WTC11 (cell line): ENCODE measurements at regions not wholly inside any gene's neighbourhood (a gene's known extent, or its start where the extent isn't known, plus 50 kb on each side); places are given as distances from the start of the nearest gene placed in this dataset.

Experiments used
- ATAC-seq: fragments of 200-7000 bp; cut with Tn5 transposase; 2 replicates; pipeline ENCODE4 v1.10.0; 2021; ENCODE audit warnings: mild to moderate bottlenecking, moderate library complexity
- CTCF ChIA-PET: fragments of 300-600 bp; sonication (Branson Sonifier 250); formaldehyde crosslinking; loops from one replicate; lab custom pipeline; 2021; ENCODE audit warnings: antibody characterized with exemption; lab: Charles Lee
- POLR2A ChIA-PET: fragments of 350-600 bp; sonication (Branson Sonifier 250); formaldehyde crosslinking; loops from one replicate; lab custom pipeline; 2021; ENCODE audit warnings: antibody characterized with exemption; lab: Charles Lee
- DNase-seq: peaks from one replicate; pipeline ENCODE4 v3.0.0; 2021; ENCODE audit warnings: low spot score
- H3K27ac Mint-ChIP-seq: 2 replicates; pipeline ENCODE4 v1.8.0; 2021; ENCODE audit warnings: mixed read lengths
- H3K27me3 Mint-ChIP-seq: 2 replicates; pipeline ENCODE4 v1.8.0; 2021; ENCODE audit warnings: low read depth, mild to moderate bottlenecking, moderate library complexity, mixed read lengths
- H3K36me3 Mint-ChIP-seq: 2 replicates; pipeline ENCODE4 v1.8.0; 2021; ENCODE audit warnings: mixed read lengths
- H3K4me1 Mint-ChIP-seq: 2 replicates; pipeline ENCODE4 v1.8.0; 2022; ENCODE audit warnings: mixed read lengths
- H3K4me3 Mint-ChIP-seq: 2 replicates; pipeline ENCODE4 v1.8.0; 2021; ENCODE audit warnings: mild to moderate bottlenecking, moderate library complexity, mixed read lengths
- H3K9me3 Mint-ChIP-seq: 2 replicates; pipeline ENCODE4 v1.8.0; 2021; ENCODE audit warnings: mixed read lengths
- ATF3 ChIP-seq: sonication (generic); formaldehyde crosslinking; conservative IDR thresholded peaks from 2 replicates; pipeline ENCODE4 v1.8.1; 2022; ENCODE audit warnings: mild to moderate bottlenecking, missing genetic modification reagents
- KAT7 ChIP-seq: sonication (generic); formaldehyde crosslinking; IDR thresholded peaks from 2 replicates; pipeline ENCODE4 v1.8.1; 2023; ENCODE audit warnings: missing genetic modification reagents, mild to moderate bottlenecking, borderline replicate concordance
- MLX ChIP-seq: sonication (generic); formaldehyde crosslinking; IDR thresholded peaks from 2 replicates; pipeline ENCODE4 v1.8.1; 2023; ENCODE audit warnings: mild to moderate bottlenecking, missing genetic modification reagents, moderate library complexity
- MYBL2 ChIP-seq: sonication (generic); formaldehyde crosslinking; IDR thresholded peaks from 2 replicates; pipeline ENCODE4 v1.8.1; 2023; ENCODE audit warnings: mild to moderate bottlenecking, moderate library complexity, missing genetic modification reagents
- NFATC4 ChIP-seq: fragments of 250-450 bp; sonication (Bioruptor Pico); IDR thresholded peaks from 2 replicates; pipeline ENCODE4 v1.9.0; 2021; ENCODE audit warnings: mild to moderate bottlenecking
- NFE2L1 ChIP-seq: sonication (generic); formaldehyde crosslinking; IDR thresholded peaks from 2 replicates; pipeline ENCODE4 v1.8.1; 2023; ENCODE audit warnings: missing genetic modification reagents
- NFYB ChIP-seq: sonication (generic); formaldehyde crosslinking; conservative IDR thresholded peaks from 2 replicates; pipeline ENCODE4 v1.8.0; 2022; ENCODE audit warnings: low read depth, missing genetic modification reagents
- NR3C1 ChIP-seq: sonication (generic); formaldehyde crosslinking; conservative IDR thresholded peaks from 2 replicates; pipeline ENCODE4 v1.8.1; 2023; ENCODE audit warnings: low read depth, mild to moderate bottlenecking, missing genetic modification reagents
- RORB ChIP-seq: fragments of 250-450 bp; sonication (Bioruptor Pico); IDR thresholded peaks from 2 replicates; pipeline ENCODE4 v1.9.0; 2021; ENCODE audit warnings: mild to moderate bottlenecking
- SMAD4 ChIP-seq: sonication (generic); formaldehyde crosslinking; IDR thresholded peaks from 2 replicates; pipeline ENCODE4 v1.8.0; 2022; ENCODE audit warnings: mild to moderate bottlenecking, missing genetic modification reagents
- STAT6 ChIP-seq: sonication (generic); formaldehyde crosslinking; conservative IDR thresholded peaks from 2 replicates; pipeline ENCODE4 v1.8.1; 2023; ENCODE audit warnings: mild to moderate bottlenecking, low read depth, missing genetic modification reagents, moderate library complexity
- ZBTB21 ChIP-seq: sonication (generic); formaldehyde crosslinking; IDR thresholded peaks from 2 replicates; pipeline ENCODE4 v1.8.1; 2023; ENCODE audit warnings: mild to moderate bottlenecking, missing genetic modification reagents, borderline replicate concordance
- ZNF396 ChIP-seq: fragments of 250-450 bp; sonication (Bioruptor Pico); IDR thresholded peaks from 2 replicates; pipeline ENCODE4 v1.8.0; 2021; ENCODE audit warnings: mild to moderate bottlenecking, moderate library complexity, borderline replicate concordance
- TF ChIP-seq, protein P1 (sequence below): sonication (generic); formaldehyde crosslinking; IDR thresholded peaks from 2 replicates; pipeline ENCODE4 v1.8.0; 2023; ENCODE audit warnings: missing genetic modification reagents, mild to moderate bottlenecking, borderline replicate concordance
- TF ChIP-seq, protein P2 (sequence below): sonication (generic); formaldehyde crosslinking; IDR thresholded peaks from 2 replicates; pipeline ENCODE4 v1.8.0; 2022; ENCODE audit warnings: missing genetic modification reagents

DNA sequence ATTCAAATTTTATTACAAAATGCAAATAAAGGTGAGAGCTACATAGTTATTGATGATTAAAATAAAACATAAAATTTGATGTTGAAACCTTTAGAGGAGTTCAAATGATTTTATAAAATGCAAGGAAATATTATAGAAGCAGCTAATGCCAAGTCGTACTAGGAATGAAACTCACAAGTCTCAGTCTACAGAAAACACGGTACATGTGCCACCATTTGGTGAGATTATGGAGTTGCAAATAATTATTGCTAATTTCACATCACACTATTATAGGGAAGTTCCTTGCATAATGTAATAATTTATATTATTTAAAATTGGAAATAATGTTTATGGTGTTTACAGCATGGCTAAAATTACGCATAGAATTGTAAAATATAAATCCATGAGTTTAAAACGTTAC is 1601.7 kb upstream of the TENM3 start (continued):
- TF ChIP-seq ZBTB21 (CRISPR knock-in tag) (no peak), SMAD4 (no peak), NFE2L1 (CRISPR knock-in tag) (no peak), NFYB (CRISPR knock-in tag) (no peak), NR3C1 (no peak), ZNF396 (no peak)
- TF ChIP-seq, protein P1, sequence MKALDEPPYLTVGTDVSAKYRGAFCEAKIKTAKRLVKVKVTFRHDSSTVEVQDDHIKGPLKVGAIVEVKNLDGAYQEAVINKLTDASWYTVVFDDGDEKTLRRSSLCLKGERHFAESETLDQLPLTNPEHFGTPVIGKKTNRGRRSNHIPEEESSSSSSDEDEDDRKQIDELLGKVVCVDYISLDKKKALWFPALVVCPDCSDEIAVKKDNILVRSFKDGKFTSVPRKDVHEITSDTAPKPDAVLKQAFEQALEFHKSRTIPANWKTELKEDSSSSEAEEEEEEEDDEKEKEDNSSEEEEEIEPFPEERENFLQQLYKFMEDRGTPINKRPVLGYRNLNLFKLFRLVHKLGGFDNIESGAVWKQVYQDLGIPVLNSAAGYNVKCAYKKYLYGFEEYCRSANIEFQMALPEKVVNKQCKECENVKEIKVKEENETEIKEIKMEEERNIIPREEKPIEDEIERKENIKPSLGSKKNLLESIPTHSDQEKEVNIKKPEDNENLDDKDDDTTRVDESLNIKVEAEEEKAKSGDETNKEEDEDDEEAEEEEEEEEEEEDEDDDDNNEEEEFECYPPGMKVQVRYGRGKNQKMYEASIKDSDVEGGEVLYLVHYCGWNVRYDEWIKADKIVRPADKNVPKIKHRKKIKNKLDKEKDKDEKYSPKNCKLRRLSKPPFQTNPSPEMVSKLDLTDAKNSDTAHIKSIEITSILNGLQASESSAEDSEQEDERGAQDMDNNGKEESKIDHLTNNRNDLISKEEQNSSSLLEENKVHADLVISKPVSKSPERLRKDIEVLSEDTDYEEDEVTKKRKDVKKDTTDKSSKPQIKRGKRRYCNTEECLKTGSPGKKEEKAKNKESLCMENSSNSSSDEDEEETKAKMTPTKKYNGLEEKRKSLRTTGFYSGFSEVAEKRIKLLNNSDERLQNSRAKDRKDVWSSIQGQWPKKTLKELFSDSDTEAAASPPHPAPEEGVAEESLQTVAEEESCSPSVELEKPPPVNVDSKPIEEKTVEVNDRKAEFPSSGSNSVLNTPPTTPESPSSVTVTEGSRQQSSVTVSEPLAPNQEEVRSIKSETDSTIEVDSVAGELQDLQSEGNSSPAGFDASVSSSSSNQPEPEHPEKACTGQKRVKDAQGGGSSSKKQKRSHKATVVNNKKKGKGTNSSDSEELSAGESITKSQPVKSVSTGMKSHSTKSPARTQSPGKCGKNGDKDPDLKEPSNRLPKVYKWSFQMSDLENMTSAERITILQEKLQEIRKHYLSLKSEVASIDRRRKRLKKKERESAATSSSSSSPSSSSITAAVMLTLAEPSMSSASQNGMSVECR (CRISPR knock-in tag), result no peak

DNA sequence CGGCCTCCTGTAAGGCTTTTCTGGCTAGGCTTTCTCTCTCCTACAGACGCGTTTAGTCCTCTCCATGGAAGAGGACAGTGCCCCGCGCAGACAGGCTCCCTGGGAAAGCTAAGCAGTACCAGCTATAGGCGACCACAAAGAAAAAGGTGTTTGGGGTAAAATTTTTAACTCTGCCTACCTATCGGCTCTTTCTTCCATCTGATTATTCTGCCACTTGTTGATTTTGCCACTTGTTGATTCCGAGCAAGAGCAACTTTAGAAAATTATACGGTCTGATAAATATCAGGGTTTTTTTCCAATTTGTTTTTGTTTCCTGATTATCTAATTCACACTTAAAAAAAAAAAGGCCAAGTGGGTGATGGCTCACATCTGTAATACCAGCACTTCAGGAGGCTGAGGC is 1600.5 kb upstream of the TENM3 start:
- CTCF ChIA-PET, result interaction anchor here (0.7 kb wide), 1 partner anchor 402 kb away, joined by 3 read pairs; no protein-coding TSS in a partner anchor
- ATAC-seq, result no peak

More for the DNA sequence above, 1600.5 kb upstream of the TENM3 start:
- H3K27ac Mint-ChIP-seq, result no peak overlapping the region
- TF ChIP-seq, protein P2, sequence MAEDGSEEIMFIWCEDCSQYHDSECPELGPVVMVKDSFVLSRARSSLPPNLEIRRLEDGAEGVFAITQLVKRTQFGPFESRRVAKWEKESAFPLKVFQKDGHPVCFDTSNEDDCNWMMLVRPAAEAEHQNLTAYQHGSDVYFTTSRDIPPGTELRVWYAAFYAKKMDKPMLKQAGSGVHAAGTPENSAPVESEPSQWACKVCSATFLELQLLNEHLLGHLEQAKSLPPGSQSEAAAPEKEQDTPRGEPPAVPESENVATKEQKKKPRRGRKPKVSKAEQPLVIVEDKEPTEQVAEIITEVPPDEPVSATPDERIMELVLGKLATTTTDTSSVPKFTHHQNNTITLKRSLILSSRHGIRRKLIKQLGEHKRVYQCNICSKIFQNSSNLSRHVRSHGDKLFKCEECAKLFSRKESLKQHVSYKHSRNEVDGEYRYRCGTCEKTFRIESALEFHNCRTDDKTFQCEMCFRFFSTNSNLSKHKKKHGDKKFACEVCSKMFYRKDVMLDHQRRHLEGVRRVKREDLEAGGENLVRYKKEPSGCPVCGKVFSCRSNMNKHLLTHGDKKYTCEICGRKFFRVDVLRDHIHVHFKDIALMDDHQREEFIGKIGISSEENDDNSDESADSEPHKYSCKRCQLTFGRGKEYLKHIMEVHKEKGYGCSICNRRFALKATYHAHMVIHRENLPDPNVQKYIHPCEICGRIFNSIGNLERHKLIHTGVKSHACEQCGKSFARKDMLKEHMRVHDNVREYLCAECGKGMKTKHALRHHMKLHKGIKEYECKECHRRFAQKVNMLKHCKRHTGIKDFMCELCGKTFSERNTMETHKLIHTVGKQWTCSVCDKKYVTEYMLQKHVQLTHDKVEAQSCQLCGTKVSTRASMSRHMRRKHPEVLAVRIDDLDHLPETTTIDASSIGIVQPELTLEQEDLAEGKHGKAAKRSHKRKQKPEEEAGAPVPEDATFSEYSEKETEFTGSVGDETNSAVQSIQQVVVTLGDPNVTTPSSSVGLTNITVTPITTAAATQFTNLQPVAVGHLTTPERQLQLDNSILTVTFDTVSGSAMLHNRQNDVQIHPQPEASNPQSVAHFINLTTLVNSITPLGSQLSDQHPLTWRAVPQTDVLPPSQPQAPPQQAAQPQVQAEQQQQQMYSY, result no peak
- TF ChIP-seq MYBL2 (CRISPR knock-in tag) (no peak), MLX (CRISPR knock-in tag) (no peak), NFATC4 (CRISPR knock-in tag) (no peak), STAT6 (CRISPR knock-in tag) (no peak), ATF3 (CRISPR knock-in tag) (no peak), RORB (CRISPR knock-in tag) (no peak), KAT7 (CRISPR knock-in tag) (no peak)
- H3K4me1 Mint-ChIP-seq, result peaks cover 22% of the 10 kb centered on the region
- no peaks in the 10 kb centered on the region for H3K9me3 Mint-ChIP-seq
- POLR2A ChIA-PET, result interaction anchor here (0.6 kb wide), 1 partner anchor 218 kb away, joined by 5 read pairs; no protein-coding TSS in a partner anchor
- H3K27me3 Mint-ChIP-seq, result no peaks in the 10 kb centered on the region
- DNase-seq, result no peak
- H3K4me3 Mint-ChIP-seq, result no peak overlapping the region
- no peaks in the 10 kb centered on the region for H3K36me3 Mint-ChIP-seq
